MCF 10A (cell line): ENCODE measurements at regions not wholly inside any gene's neighbourhood (a gene's known extent, or its start where the extent isn't known, plus 50 kb on each side); places are given as distances from the start of the nearest gene placed in this dataset.

Experiments
- BruUV-seq: library from RNA; stranded (reverse); fragments of 400-500 nt; replicated peaks from 2 replicates; lab custom pipeline; 2021; lab: Mats Ljungman, UMichigan
- CTCF ChIA-PET: fragments of 300-600 bp; sonication (Branson Sonifier 250); formaldehyde crosslinking; extraction: SDS; loops from one replicate; lab custom pipeline; 2021; ENCODE audit warnings: antibody characterized with exemption, inconsistent platforms; lab: Yijun Ruan, JAX
- POLR2A ChIA-PET: fragments of 300-600, 350-650 bp; sonication (Branson Sonifier 250); formaldehyde crosslinking; extraction: SDS; loops from one replicate; lab custom pipeline; 2020; ENCODE audit warnings: antibody characterized with exemption, inconsistent platforms; lab: Yijun Ruan, JAX
- DNase-seq: peaks from one replicate; pipeline ENCODE4 v3.0.0-alpha.2; 2018; ENCODE audit not compliant: unreplicated experiment
- H3K27ac Mint-ChIP-seq: one replicate; pipeline ENCODE4 v1.8.0; 2022; ENCODE audit warnings: mild to moderate bottlenecking, low read depth, mixed read lengths; ENCODE audit not compliant: unreplicated experiment
- H3K27me3 Mint-ChIP-seq: one replicate; pipeline ENCODE4 v1.8.0; 2022; ENCODE audit warnings: mixed read lengths; ENCODE audit not compliant: insufficient read depth, unreplicated experiment
- H3K36me3 Mint-ChIP-seq: one replicate; pipeline ENCODE4 v1.8.0; 2022; ENCODE audit warnings: mild to moderate bottlenecking, moderate library complexity, mixed read lengths; ENCODE audit not compliant: insufficient read depth, unreplicated experiment
- H3K4me1 Mint-ChIP-seq: one replicate; pipeline ENCODE4 v1.8.0; 2022; ENCODE audit warnings: mixed read lengths; ENCODE audit not compliant: insufficient read depth, unreplicated experiment
- H3K4me3 Mint-ChIP-seq: one replicate; pipeline ENCODE4 v1.8.0; 2022; ENCODE audit warnings: mild to moderate bottlenecking, moderate library complexity, mixed read lengths; ENCODE audit not compliant: unreplicated experiment
- H3K9me3 Mint-ChIP-seq: one replicate; pipeline ENCODE4 v1.8.0; 2022; ENCODE audit warnings: mixed read lengths; ENCODE audit not compliant: unreplicated experiment
- CTCF ChIP-seq: fragments of 200-600 bp; IDR thresholded peaks from one replicate; pipeline ENCODE4 v1.8.0; 2022; ENCODE audit warnings: antibody characterized with exemption, mild to moderate bottlenecking; ENCODE audit not compliant: unreplicated experiment
- intact Hi-C: fragments of 100-400 bp; cut with micrococcal nuclease; formaldehyde crosslinking; loops from 2 replicates; pipeline ENCODE4 v1.14.1; 2022

- CTCF ChIA-PET, result no interaction called here
- Mint-ChIP-seq H3K4me3 (no peak overlapping the region), H3K36me3 (no peaks in the 10 kb centered on the region), H3K9me3 (no peaks in the 10 kb centered on the region), H3K27ac (no peak overlapping the region), H3K4me1 (peaks cover 7% of the 10 kb centered on the region), H3K27me3 (peaks cover 41% of the 10 kb centered on the region)
- no TSS peak for BruUV-seq
- no peak for DNase-seq
- POLR2A ChIA-PET, result no interaction called here
- intact Hi-C loops, result no loop called here
- no peak for TF ChIP-seq CTCF
These were observed 88.5 kb upstream of the HNF1B start for GRCh38 chr17:37833237-37833859.

DNA sequence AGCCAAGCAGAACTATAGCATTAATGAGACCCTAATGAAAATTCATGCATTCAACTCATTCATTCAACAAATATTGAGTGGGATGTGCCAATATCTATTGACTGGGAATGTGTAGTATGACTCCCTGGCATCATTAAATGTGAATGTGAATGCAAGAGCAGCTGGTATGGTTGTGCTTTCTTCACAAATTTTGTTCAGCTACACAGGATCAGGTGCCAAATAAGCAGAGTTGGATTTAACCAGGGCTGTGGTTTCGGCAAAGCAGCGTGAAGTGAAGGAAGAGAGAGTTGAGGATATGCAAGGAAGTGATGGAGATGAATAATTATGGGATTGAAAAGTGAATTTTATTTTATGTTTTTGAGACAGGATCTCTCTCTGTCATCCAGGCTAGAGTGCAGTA, 87.1 kb upstream of the HNF1B start:
- peaks cover 10% of the 10 kb centered on the region for H3K4me1 Mint-ChIP-seq
- no peak for DNase-seq
- BruUV-seq, result no TSS peak
- no peaks in the 10 kb centered on the region for H3K36me3 Mint-ChIP-seq
- ChIA-PET POLR2A (no interaction called here), CTCF (interaction anchor here (1.6 kb wide), 1 partner anchor 15 kb away, joined by 4 read pairs; no protein-coding TSS in a partner anchor)
- TF ChIP-seq CTCF, result no peak
- intact Hi-C loops, result no loop called here
- no peak overlapping the region for H3K4me3 Mint-ChIP-seq
- H3K9me3 Mint-ChIP-seq, result no peaks in the 10 kb centered on the region
- peaks cover 28% of the 10 kb centered on the region for H3K27me3 Mint-ChIP-seq
- no peak overlapping the region for H3K27ac Mint-ChIP-seq

GRCh38 chr17:37831492-37831891, 86.6 kb upstream of the HNF1B start:
- BruUV-seq, result no TSS peak
- H3K4me3 Mint-ChIP-seq, result no peak overlapping the region
- no peak for DNase-seq
- peaks cover 10% of the 10 kb centered on the region for H3K4me1 Mint-ChIP-seq
- ChIA-PET CTCF (interaction anchor here (1.6 kb wide), 1 partner anchor 15 kb away, joined by 4 read pairs; no protein-coding TSS in a partner anchor), POLR2A (no interaction called here)
- intact Hi-C loops, result no loop called here
- no peaks in the 10 kb centered on the region for H3K9me3 Mint-ChIP-seq
- peaks cover 23% of the 10 kb centered on the region for H3K27me3 Mint-ChIP-seq
- H3K36me3 Mint-ChIP-seq, result no peaks in the 10 kb centered on the region
- no peak overlapping the region for H3K27ac Mint-ChIP-seq
- TF ChIP-seq CTCF, result no peak

DNA sequence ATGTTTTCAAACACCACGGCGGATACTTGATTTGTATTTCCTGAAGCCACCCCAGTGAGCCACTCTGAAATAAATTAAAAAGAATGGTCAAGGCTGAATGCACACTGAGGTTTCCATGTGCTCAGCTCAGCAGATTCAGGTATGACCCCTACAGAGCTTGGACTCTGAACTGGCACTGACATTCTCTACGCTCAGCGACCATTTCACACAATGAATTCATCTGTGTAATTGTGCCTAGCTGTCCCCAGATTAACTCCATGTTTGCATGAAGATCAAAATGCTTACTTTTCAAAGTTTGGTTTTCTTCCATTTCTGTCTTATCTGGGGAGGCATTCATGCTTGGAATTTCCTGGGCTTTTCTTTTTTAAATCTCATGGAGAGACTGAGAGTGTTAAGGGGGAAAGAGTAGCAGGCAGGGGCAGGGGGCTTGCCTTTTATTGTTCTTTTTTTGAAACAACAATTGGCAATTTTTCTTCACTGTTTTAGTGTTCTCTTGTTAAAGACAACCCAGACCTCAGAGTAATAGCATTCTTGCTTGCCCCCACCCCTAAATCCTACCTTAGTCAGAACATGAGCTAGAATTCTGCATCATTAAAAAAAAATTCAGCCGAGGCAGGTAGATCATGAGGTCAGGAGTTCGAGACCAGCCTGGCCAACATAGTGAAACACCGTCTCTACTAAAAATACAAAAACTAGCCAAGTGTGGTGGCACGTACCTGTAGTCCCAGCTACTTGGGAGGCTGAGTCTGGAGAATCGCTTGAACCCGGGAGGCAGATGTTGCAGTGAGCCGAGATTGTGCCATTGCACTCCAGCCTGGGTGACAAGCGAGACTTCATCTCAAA, 85.5 kb upstream of the HNF1B start:
- peaks cover 15% of the 10 kb centered on the region for H3K4me1 Mint-ChIP-seq
- intact Hi-C loops, result no loop called here
- no peak overlapping the region for H3K27ac Mint-ChIP-seq
- ChIA-PET POLR2A (no interaction called here), CTCF (interaction anchor here (1.6 kb wide), 1 partner anchor 14 kb away, joined by 4 read pairs; no protein-coding TSS in a partner anchor)
- no peaks in the 10 kb centered on the region for H3K9me3 Mint-ChIP-seq
- BruUV-seq, result no TSS peak
- no peak for TF ChIP-seq CTCF
- no peaks in the 10 kb centered on the region for H3K36me3 Mint-ChIP-seq
- DNase-seq, result no peak
- H3K27me3 Mint-ChIP-seq, result peaks cover 12% of the 10 kb centered on the region
- H3K4me3 Mint-ChIP-seq, result no peak overlapping the region
